Upper lobe of left lung (tissue), 6 donors: ENCODE measurements at regions not wholly inside any gene's neighbourhood (a gene's known extent, or its start where the extent isn't known, plus 50 kb on each side); places are given as distances from the start of the nearest gene placed in this dataset.

Experiments
- ATAC-seq, 2 donors: fragments of 200-7000 bp; cut with Tn5 transposase; one replicate each; pipeline ENCODE4 v1.9.1; 2022; ENCODE audit warnings: mild to moderate bottlenecking in 2 of 2, moderate library complexity in 2 of 2; ENCODE audit not compliant: low FRiP score in 2 of 2
- DNase-seq, 2 donors: peaks; one replicate each; pipeline ENCODE4 v3.0.0-alpha.2; 2019 to 2020
- H3K27ac ChIP-seq, 4 donors: fragments of 200-600 bp; sonication (generic); one replicate each; pipeline ENCODE4 v1.5.1; 2016 to 2019
- H3K27me3 ChIP-seq, 4 donors: fragments of 200-600 bp; sonication (generic); one replicate each; pipeline ENCODE4 v1.5.1; 2017 to 2019
- H3K36me3 ChIP-seq, 4 donors: fragments of 200-600 bp; sonication (generic); one replicate each; pipeline ENCODE4 v1.5.1; 2016 to 2019
- H3K4me1 ChIP-seq, 4 donors: fragments of 200-600 bp; sonication (generic); one replicate each; pipeline ENCODE4 v1.5.1; 2018 to 2019
- H3K4me3 ChIP-seq, 4 donors: fragments of 200-600 bp; sonication (generic); one replicate each; pipeline ENCODE4 v1.5.1; 2017 to 2019; ENCODE audit warnings: mild to moderate bottlenecking in 2 of 4, moderate library complexity in 1 of 4
- H3K9me3 ChIP-seq, 4 donors: fragments of 200-600 bp; sonication (generic); one replicate each; pipeline ENCODE4 v1.5.1; 2018 to 2019
- EP300 ChIP-seq, 4 donors: sonication (generic); formaldehyde crosslinking; IDR thresholded peaks; one replicate each; pipeline ENCODE4 v1.5.1; 2017; ENCODE audit warnings: antibody characterized with exemption in 4 of 4, control low read depth in 2 of 4
- POLR2A ChIP-seq, 4 donors: fragments of 450-650 bp; IDR thresholded peaks; one replicate each; pipeline ENCODE4 v1.5.1; 2016 to 2017; ENCODE audit warnings: antibody characterized with exemption in 4 of 4, mild to moderate bottlenecking in 2 of 4
- POLR2AphosphoS5 ChIP-seq, 2 donors: sonication (generic); formaldehyde crosslinking; IDR thresholded peaks; one replicate each; pipeline ENCODE4 v1.5.1; 2017; ENCODE audit warnings: antibody characterized with exemption in 2 of 2
- WGBS, 2 donors: methylation state at CpG; one replicate each; pipeline ENCODE4 v1.1.5; 2017 to 2018; 5-methylcytosine and 5-hydroxymethylcytosine counted together
- TF ChIP-seq, protein P1 (sequence below), 6 experiments: fragments of 450-650 bp in 4 of 6; fragments of 200-600 bp in 2 of 6; sonication (generic) in 2 of 6; IDR thresholded peaks; one replicate each; pipeline ENCODE4 v1.5.1; 2016 to 2019; ENCODE audit warnings: antibody characterized with exemption in 6 of 6
- donor health status: DM: no; HTN: no; CAD: no; lungs with moderate emphysema.
- donor health status: DM: no; HTN: yes; CAD: no; lungs with severe emphysema.

GRCh38 chr5:6321078-6321477 is 57.3 kb downstream of the MED10 start:
- WGBS, 2 donors: 47 to 59% methylated on average over 1 of the region's 1 CpG
- no peak for ATAC-seq
- H3K27me3 ChIP-seq: no peaks in the 10 kb centered on the region
- no peaks in the 10 kb centered on the region for H3K36me3 ChIP-seq
- TF ChIP-seq POLR2AphosphoS5 (IDR thresholded peaks at IDR 0.05) (no peak), POLR2A (IDR thresholded peaks at IDR 0.05) (no peak), EP300 (IDR thresholded peaks at IDR 0.05) (no peak)
- TF ChIP-seq, protein P1, sequence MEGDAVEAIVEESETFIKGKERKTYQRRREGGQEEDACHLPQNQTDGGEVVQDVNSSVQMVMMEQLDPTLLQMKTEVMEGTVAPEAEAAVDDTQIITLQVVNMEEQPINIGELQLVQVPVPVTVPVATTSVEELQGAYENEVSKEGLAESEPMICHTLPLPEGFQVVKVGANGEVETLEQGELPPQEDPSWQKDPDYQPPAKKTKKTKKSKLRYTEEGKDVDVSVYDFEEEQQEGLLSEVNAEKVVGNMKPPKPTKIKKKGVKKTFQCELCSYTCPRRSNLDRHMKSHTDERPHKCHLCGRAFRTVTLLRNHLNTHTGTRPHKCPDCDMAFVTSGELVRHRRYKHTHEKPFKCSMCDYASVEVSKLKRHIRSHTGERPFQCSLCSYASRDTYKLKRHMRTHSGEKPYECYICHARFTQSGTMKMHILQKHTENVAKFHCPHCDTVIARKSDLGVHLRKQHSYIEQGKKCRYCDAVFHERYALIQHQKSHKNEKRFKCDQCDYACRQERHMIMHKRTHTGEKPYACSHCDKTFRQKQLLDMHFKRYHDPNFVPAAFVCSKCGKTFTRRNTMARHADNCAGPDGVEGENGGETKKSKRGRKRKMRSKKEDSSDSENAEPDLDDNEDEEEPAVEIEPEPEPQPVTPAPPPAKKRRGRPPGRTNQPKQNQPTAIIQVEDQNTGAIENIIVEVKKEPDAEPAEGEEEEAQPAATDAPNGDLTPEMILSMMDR (IDR thresholded peaks at IDR 0.05): no peak
- no peak overlapping the region for H3K4me3 ChIP-seq
- DNase-seq: no peak
- peaks cover 0 to 4% (median 1%) of the 10 kb centered on the region in 4 donors for H3K9me3 ChIP-seq
- H3K27ac ChIP-seq: no peak overlapping the region
- no peaks in the 10 kb centered on the region for H3K4me1 ChIP-seq

DNA sequence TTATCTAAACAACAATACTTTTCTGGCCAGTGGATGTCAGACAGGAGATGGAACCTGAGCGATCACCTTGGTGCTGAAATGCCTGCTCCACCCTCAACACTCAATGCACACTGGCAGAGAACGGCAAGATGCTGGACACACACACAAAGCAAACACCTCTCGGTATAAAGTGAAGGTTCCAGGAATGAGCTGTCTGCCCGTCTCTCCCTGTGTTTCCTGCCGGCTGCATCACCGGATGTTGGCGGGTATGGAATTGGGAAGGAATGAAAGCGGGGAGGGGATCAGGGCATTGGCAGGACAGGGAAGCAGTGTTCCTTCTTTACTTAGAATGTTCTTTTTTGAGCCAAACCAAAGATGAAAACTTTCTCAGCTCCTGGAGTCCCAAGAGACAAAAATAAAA is 59.2 kb downstream of the MED10 start:
- 82 to 89% methylated on average over 8 of the region's 8 CpGs for WGBS, 2 donors
- H3K27ac ChIP-seq: no peak overlapping the region
- H3K9me3 ChIP-seq: peaks cover 0 to 4% (median 1%) of the 10 kb centered on the region in 4 donors
- no peaks in the 10 kb centered on the region for H3K27me3 ChIP-seq
- no peaks in the 10 kb centered on the region for H3K4me1 ChIP-seq
- no peak overlapping the region for H3K4me3 ChIP-seq
- ATAC-seq (no peak), DNase-seq (no peak)
- H3K36me3 ChIP-seq: no peaks in the 10 kb centered on the region
- TF ChIP-seq POLR2AphosphoS5 (IDR thresholded peaks at IDR 0.05) (no peak), EP300 (IDR thresholded peaks at IDR 0.05) (no peak), POLR2A (IDR thresholded peaks at IDR 0.05) (no peak)
- TF ChIP-seq, protein P1 (IDR thresholded peaks at IDR 0.05): no peak

- Histone ChIP-seq H3K36me3 (no peaks in the 10 kb centered on the region), H3K27me3 (no peaks in the 10 kb centered on the region), H3K27ac (no peak overlapping the region), H3K4me1 (no peaks in the 10 kb centered on the region), H3K4me3 (no peak overlapping the region), H3K9me3 (peaks cover 0 to 4% (median 1%) of the 10 kb centered on the region in 4 donors)
- WGBS, 2 donors: 70 to 73% methylated on average over 4 of the region's 4 CpGs
- ATAC-seq (no peak), DNase-seq (no peak)
- TF ChIP-seq POLR2AphosphoS5 (IDR thresholded peaks at IDR 0.05) (no peak), EP300 (IDR thresholded peaks at IDR 0.05) (no peak), POLR2A (IDR thresholded peaks at IDR 0.05) (no peak)
- TF ChIP-seq, protein P1 (IDR thresholded peaks at IDR 0.05): no peak
These were observed 61.1 kb downstream of the MED10 start for GRCh38 chr5:6317116-6317798.

DNA sequence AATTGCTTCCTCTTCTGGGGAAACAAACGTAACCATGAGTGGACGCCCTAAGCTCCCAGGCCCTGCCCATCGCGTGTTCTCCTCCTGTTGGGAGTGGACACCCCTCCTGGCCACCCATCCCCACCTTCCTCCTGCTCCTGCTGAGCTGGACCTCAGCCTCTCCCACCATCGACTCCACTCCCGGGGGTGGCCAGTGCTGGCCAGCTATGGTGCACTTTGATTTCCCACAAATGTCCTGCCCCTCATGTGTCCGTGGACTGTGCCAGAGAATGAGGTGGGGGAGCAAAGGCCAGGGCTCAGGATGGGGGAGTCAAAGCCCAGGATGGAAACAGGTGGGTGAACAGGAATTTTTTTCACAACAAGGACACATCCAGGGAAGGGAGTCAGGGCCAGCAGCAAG is 62.8 kb downstream of the MED10 start:
- 79 to 80% methylated on average over 6 to 7 of the region's 7 CpGs for WGBS, 2 donors
- Histone ChIP-seq H3K4me3 (no peak overlapping the region), H3K27me3 (no peaks in the 10 kb centered on the region), H3K27ac (no peak overlapping the region), H3K36me3 (no peaks in the 10 kb centered on the region), H3K9me3 (peaks cover 0 to 2% (median under 1%) of the 10 kb centered on the region in 4 donors), H3K4me1 (no peaks in the 10 kb centered on the region)
- DNase-seq: peak in 1 of 2 donors; percentile 25
- no peak for TF ChIP-seq EP300 (IDR thresholded peaks at IDR 0.05)
- TF ChIP-seq, protein P1 (IDR thresholded peaks at IDR 0.05): no peak
- no peak for TF ChIP-seq POLR2AphosphoS5 (IDR thresholded peaks at IDR 0.05)
- TF ChIP-seq POLR2A (IDR thresholded peaks at IDR 0.05): no peak
- ATAC-seq: no peak
